Fibroblast of lung (primary cell): ENCODE measurements at regions not wholly inside any gene's neighbourhood (a gene's known extent, or its start where the extent isn't known, plus 50 kb on each side); places are given as distances from the start of the nearest gene placed in this dataset.

ENCODE experiments used
- DNase-seq, 2 donors: peaks; one replicate each; pipeline versions ENCODE4 v3.0.0 to v3.0.0-alpha.2; 2010; ENCODE audit warnings: low read depth in 2 of 2
- H2AFZ ChIP-seq: 2 replicates; pipeline ENCODE4 v1.5.1; 2012; ENCODE audit warnings: low read length, control low read depth, inconsistent platforms
- H3K27ac ChIP-seq: 2 replicates; pipeline ENCODE4 v1.5.1; 2011; ENCODE audit warnings: low read length, control low read depth; ENCODE audit not compliant: insufficient read depth
- H3K27me3 ChIP-seq: 2 replicates; pipeline ENCODE4 v1.5.1; 2011; ENCODE audit warnings: mild to moderate bottlenecking, low read length; ENCODE audit not compliant: control insufficient read depth, insufficient read depth
- H3K36me3 ChIP-seq: 2 replicates; pipeline ENCODE4 v1.5.1; 2011; ENCODE audit warnings: low read length; ENCODE audit not compliant: control insufficient read depth, insufficient read depth
- H3K4me1 ChIP-seq: 2 replicates; pipeline ENCODE4 v1.5.1; 2011; ENCODE audit warnings: low read length; ENCODE audit not compliant: control insufficient read depth, insufficient read depth; ENCODE audit errors: extremely low read depth
- H3K4me2 ChIP-seq: 2 replicates; pipeline ENCODE4 v1.5.1; 2011; ENCODE audit warnings: low read length, control low read depth; ENCODE audit not compliant: insufficient read depth; ENCODE audit errors: extremely low read depth
- H3K4me3 ChIP-seq, 4 experiments: fragments of 200-600 bp in 1 of 4; sonication (generic) in 1 of 4; replicated peaks in 1 of 4; 2 replicates each; pipeline ENCODE4 v1.5.1; 2011 to 2016; ENCODE audit warnings: low read length in 4 of 4, low read depth in 3 of 4, mild to moderate bottlenecking in 3 of 4, control low read depth in 2 of 4, inconsistent platforms in 1 of 4, mixed read lengths in 1 of 4; ENCODE audit not compliant: insufficient read depth in 1 of 4; ENCODE audit errors: control extremely low read depth in 1 of 4
- H3K79me2 ChIP-seq: 2 replicates; pipeline ENCODE4 v1.5.1; 2012; ENCODE audit warnings: mild to moderate bottlenecking, low read length, inconsistent platforms; ENCODE audit not compliant: control insufficient read depth, insufficient read depth
- H3K9ac ChIP-seq: 2 replicates; pipeline ENCODE4 v1.5.1; 2011; ENCODE audit warnings: mild to moderate bottlenecking, low read length, control low read depth; ENCODE audit not compliant: insufficient read depth
- H3K9me3 ChIP-seq: 2 replicates; pipeline ENCODE4 v1.5.1; 2012; ENCODE audit warnings: low read depth, low read length; ENCODE audit not compliant: control insufficient read depth, insufficient read depth
- H4K20me1 ChIP-seq: 2 replicates; pipeline ENCODE4 v1.5.1; 2011; ENCODE audit warnings: low read length; ENCODE audit not compliant: control insufficient read depth, insufficient read depth; ENCODE audit errors: extremely low read depth
- CTCF ChIP-seq, 2 donors: IDR thresholded peaks in 1 of 2; conservative IDR thresholded peaks in 1 of 2; 1 replicate in 1 of 2; 2 replicates in 1 of 2; pipeline ENCODE4 v1.5.1; 2011 to 2012; ENCODE audit warnings: low read length in 2 of 2, control low read depth in 1 of 2, inconsistent platforms in 1 of 2, low read depth in 1 of 2, mild to moderate bottlenecking in 1 of 2
- EZH2 ChIP-seq: IDR thresholded peaks from 2 replicates; pipeline ENCODE4 v1.5.1; 2012; ENCODE audit warnings: low read length, control low read depth, mild to moderate bottlenecking; ENCODE audit errors: missing control alignments

- H4K20me1 ChIP-seq, result no peaks in the 10 kb centered on the region
- no peak overlapping the region for H3K27ac ChIP-seq
- H3K79me2 ChIP-seq, result no peaks in the 10 kb centered on the region
- TF ChIP-seq EZH2 (no peak), CTCF (conservative IDR thresholded peaks at IDR 0.05 in 1 of 2, IDR thresholded peaks at IDR 0.05 in 1 of 2; ENCODE audit: low read depth in 1 of 2, low read length in 2 of 2) (no peak)
- no peak overlapping the region for H3K9ac ChIP-seq
- no peak overlapping the region for H2AFZ ChIP-seq
- H3K9me3 ChIP-seq, result no peaks in the 10 kb centered on the region
- no peaks in the 10 kb centered on the region for H3K36me3 ChIP-seq
- no peaks in the 10 kb centered on the region for H3K4me1 ChIP-seq
- no peak overlapping the region for H3K4me2 ChIP-seq
- H3K27me3 ChIP-seq, result no peaks in the 10 kb centered on the region
- no peak for DNase-seq
- H3K4me3 ChIP-seq, result no peak overlapping the region
Observed at GRCh38 chr2:88831071-88831791, 139.8 kb downstream of the RPIA start.

GRCh38 chr2:88831792-88832248, 140.3 kb downstream of the RPIA start:
- Histone ChIP-seq H3K27me3 (no peaks in the 10 kb centered on the region), H2AFZ (no peak overlapping the region), H3K4me3 (no peak overlapping the region), H3K79me2 (no peaks in the 10 kb centered on the region), H3K9me3 (no peaks in the 10 kb centered on the region), H3K27ac (no peak overlapping the region), H3K36me3 (no peaks in the 10 kb centered on the region), H3K4me2 (no peak overlapping the region), H4K20me1 (no peaks in the 10 kb centered on the region), H3K9ac (no peak overlapping the region), H3K4me1 (no peaks in the 10 kb centered on the region)
- peak in 1 of 2 donors; percentile 9 for DNase-seq
- TF ChIP-seq CTCF (conservative IDR thresholded peaks at IDR 0.05 in 1 of 2, IDR thresholded peaks at IDR 0.05 in 1 of 2; ENCODE audit: low read depth in 1 of 2, low read length in 2 of 2), result peak; percentile 56 to 69
- TF ChIP-seq EZH2, result no peak

- Histone ChIP-seq H3K4me3 (no peak overlapping the region), H3K4me1 (no peaks in the 10 kb centered on the region), H2AFZ (no peak overlapping the region), H3K79me2 (no peaks in the 10 kb centered on the region), H3K9ac (no peak overlapping the region), H3K27me3 (no peaks in the 10 kb centered on the region), H4K20me1 (no peaks in the 10 kb centered on the region), H3K4me2 (no peak overlapping the region), H3K36me3 (no peaks in the 10 kb centered on the region), H3K9me3 (no peaks in the 10 kb centered on the region), H3K27ac (no peak overlapping the region)
- no peak for TF ChIP-seq EZH2
- TF ChIP-seq CTCF (conservative IDR thresholded peaks at IDR 0.05 in 1 of 2, IDR thresholded peaks at IDR 0.05 in 1 of 2; ENCODE audit: low read depth in 1 of 2, low read length in 2 of 2), result no peak
- DNase-seq, result no peak
Observed at GRCh38 chr2:88832311-88832991, 141.0 kb downstream of the RPIA start.
